IPS-15b (cell line): ENCODE measurements at regions not wholly inside any gene's neighbourhood (a gene's known extent, or its start where the extent isn't known, plus 50 kb on each side); places are given as distances from the start of the nearest gene placed in this dataset.
"Not testable (repeated sequence)": the region's sequence is repeated elsewhere in the genome, so short reads cannot be mapped to it uniquely, and the experiment has no call there.

Source experiments
- H3K27me3 ChIP-seq: one replicate; pipeline ENCODE4 v1.6.1; 2013; ENCODE audit warnings: low read length; ENCODE audit not compliant: control insufficient read depth, insufficient read depth
- H3K36me3 ChIP-seq: one replicate; pipeline ENCODE4 v1.6.1; 2013; ENCODE audit warnings: low read length; ENCODE audit not compliant: control insufficient read depth, insufficient read depth
- H3K4me1 ChIP-seq: one replicate; pipeline ENCODE4 v1.6.1; 2013; ENCODE audit warnings: mild to moderate bottlenecking, low read length; ENCODE audit not compliant: control insufficient read depth, insufficient read depth
- H3K4me3 ChIP-seq: one replicate; pipeline ENCODE4 v1.5.1; 2013; ENCODE audit warnings: low read depth, low read length
- H3K9ac ChIP-seq: one replicate; pipeline ENCODE4 v1.6.1; 2013; ENCODE audit warnings: low read depth, mild to moderate bottlenecking, low read length
- H3K9me3 ChIP-seq: one replicate; pipeline ENCODE4 v1.6.1; 2013; ENCODE audit warnings: mild to moderate bottlenecking, low read length; ENCODE audit not compliant: control insufficient read depth, insufficient read depth

GRCh38 chr18:1541478-1541877 is 636.8 kb downstream of the ADCYAP1 start:
- H3K4me1 ChIP-seq: no peaks in the 10 kb centered on the region
- no peak overlapping the region for H3K9ac ChIP-seq
- no peaks in the 10 kb centered on the region for H3K27me3 ChIP-seq
- no peaks in the 10 kb centered on the region for H3K36me3 ChIP-seq
- H3K4me3 ChIP-seq: no peak overlapping the region
- H3K9me3 ChIP-seq: no peaks in the 10 kb centered on the region

DNA sequence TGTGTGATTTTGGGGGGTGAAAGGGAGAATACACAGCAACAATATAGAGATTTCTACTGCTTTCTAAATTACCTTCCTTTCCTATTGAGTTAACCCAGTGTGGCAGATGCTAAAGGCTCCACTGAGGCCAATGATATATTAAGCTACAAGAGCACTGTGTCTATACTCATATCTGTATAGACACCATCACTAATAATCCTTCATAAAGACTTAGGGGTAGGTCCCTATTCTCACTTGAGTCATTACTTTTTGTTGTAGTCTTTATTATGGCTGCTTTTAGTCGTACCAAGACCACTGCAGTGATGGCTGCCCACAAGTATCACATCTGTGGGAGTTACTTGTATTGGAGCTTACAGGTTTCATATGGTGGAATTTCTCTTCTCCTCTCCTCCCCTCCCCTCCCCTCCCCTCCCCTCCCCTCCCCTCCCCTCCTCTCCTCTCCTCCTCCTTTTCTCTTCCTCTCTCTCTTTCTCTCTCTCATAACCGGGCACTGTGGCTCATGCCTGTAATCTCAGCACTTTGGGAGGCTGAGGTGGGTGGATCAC is 637.6 kb downstream of the ADCYAP1 start:
- no peaks in the 10 kb centered on the region for H3K27me3 ChIP-seq
- no peaks in the 10 kb centered on the region for H3K9me3 ChIP-seq
- H3K4me3 ChIP-seq: no peak overlapping the region
- no peak overlapping the region for H3K9ac ChIP-seq
- no peaks in the 10 kb centered on the region for H3K4me1 ChIP-seq
- H3K36me3 ChIP-seq: no peaks in the 10 kb centered on the region

DNA sequence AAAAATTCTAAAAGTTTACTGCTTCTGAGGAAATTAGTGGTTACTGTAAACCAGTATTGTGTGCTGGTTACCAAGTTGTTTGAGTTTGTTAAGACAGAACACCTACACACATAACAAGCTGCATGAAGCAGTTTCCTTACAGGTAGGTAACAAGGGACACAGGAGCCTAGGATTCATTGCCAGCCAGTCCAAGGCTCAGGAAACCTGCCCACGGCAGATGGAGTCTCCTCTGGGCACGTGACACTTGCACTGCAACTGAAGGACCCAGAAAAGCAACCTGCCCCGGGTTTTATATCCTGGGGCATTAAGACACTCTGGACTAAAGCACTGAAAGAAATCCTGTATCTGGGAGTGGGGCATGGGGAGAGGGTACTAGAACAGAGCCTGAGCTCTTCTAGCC is 639.3 kb downstream of the ADCYAP1 start:
- Histone ChIP-seq H3K4me1 (no peaks in the 10 kb centered on the region), H3K9me3 (no peaks in the 10 kb centered on the region), H3K27me3 (no peaks in the 10 kb centered on the region), H3K36me3 (no peaks in the 10 kb centered on the region), H3K9ac (no peak overlapping the region), H3K4me3 (no peak overlapping the region)

DNA sequence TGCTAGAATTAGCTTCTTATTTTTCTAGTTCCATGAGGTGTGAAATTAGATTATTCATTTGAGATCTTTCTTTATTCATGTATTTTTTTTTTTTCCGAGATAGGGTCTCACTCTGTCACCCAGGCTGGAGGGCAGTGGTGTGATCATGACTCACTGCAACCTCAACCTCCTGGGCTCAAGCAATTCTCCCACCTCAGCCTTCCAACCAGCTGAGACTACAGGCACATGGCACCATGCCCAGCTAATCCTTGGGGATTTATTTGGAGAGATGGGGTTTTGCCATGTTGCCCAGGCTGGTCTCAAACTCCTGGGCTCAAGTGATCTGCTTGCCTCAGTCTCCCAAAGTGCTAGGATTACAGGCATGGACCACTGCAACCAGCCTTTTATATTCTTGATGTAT is 653.0 kb downstream of the ADCYAP1 start:
- not testable (repeated sequence) for H3K4me3 ChIP-seq, H3K36me3 ChIP-seq, H3K4me1 ChIP-seq

DNA sequence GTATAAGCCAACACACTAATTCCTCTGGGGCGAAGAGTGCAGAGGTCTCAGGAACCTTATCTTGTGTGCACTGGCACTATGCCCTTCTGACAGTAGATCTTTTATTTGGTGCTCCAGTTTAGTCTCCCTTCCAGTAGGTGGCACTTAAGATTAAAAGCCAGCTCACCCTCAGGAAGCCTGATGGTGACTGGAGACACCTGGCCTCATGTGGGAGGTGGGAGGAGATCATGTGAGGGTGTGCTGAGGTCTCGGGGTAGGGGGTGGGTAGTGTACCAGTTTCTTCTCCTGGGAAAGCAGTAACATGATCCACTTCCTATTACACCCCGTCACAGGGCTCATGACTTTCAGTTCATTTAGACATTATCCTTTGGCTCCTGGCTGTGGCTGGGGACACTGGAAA is 654.9 kb downstream of the ADCYAP1 start:
- Histone ChIP-seq H3K4me1 (no peaks in the 10 kb centered on the region), H3K27me3 (no peaks in the 10 kb centered on the region), H3K36me3 (no peaks in the 10 kb centered on the region), H3K4me3 (no peak overlapping the region), H3K9me3 (no peaks in the 10 kb centered on the region), H3K9ac (no peak overlapping the region)

More for the DNA sequence above, 653.0 kb downstream of the ADCYAP1 start:
- H3K27me3 ChIP-seq, H3K9ac ChIP-seq, H3K9me3 ChIP-seq: not testable (repeated sequence)

DNA sequence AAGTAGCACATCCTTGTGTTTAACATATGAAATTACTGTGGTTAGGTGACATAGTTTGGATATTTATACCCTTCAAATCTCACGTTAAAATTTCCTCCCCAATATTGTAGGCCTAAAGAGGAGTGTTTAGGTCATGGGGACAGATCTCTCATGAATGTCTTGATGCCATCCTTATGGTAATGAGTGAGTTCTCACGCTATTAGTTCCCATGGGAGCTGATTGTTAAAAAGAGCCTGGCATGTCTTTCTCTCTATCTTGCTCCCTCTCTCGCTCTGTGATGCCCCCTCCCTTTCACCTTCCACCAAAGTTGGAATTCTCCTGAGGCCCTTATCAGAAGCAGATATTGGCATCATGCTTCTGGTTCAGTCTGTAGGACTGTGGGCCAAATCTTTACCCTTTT is 660.1 kb downstream of the ADCYAP1 start:
- Histone ChIP-seq H3K27me3 (no peaks in the 10 kb centered on the region), H3K36me3 (no peaks in the 10 kb centered on the region)

GRCh38 chr18:1571206-1571605 is 666.5 kb downstream of the ADCYAP1 start:
- Histone ChIP-seq H3K27me3 (no peaks in the 10 kb centered on the region), H3K9ac (no peak overlapping the region), H3K4me1 (no peaks in the 10 kb centered on the region), H3K9me3 (no peaks in the 10 kb centered on the region), H3K36me3 (no peaks in the 10 kb centered on the region), H3K4me3 (no peak overlapping the region)

More for the DNA sequence above, 660.1 kb downstream of the ADCYAP1 start:
- H3K4me3 ChIP-seq: no peak overlapping the region
- H3K9ac ChIP-seq: no peak overlapping the region
- H3K9me3 ChIP-seq: no peaks in the 10 kb centered on the region
- H3K4me1 ChIP-seq: no peaks in the 10 kb centered on the region

- Histone ChIP-seq H3K27me3 (no peaks in the 10 kb centered on the region), H3K4me3 (no peak overlapping the region), H3K9me3 (no peaks in the 10 kb centered on the region), H3K36me3 (no peaks in the 10 kb centered on the region), H3K9ac (no peak overlapping the region), H3K4me1 (no peaks in the 10 kb centered on the region)
These were observed 669.1 kb downstream of the ADCYAP1 start for GRCh38 chr18:1573732-1574131.

DNA sequence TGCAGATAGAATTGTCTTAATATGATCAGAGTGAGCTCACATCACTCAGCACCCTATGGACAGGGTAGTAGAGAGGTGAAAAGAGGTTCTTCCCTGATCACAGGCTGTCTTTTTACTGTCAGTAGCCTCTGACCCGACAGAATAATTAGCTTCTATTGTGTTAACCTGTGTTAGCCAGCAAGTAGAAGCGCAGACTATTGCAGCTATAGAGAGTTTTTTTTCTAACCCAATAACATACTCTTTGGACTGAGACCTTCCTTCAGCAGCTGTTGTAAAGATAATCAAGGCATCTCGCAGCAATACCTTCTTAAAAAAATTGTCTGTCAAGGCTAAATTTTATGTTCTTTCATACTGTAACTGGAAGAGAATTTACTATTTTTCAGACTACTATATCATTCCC is 670.4 kb downstream of the ADCYAP1 start:
- H3K4me3 ChIP-seq: no peak overlapping the region
- H3K9me3 ChIP-seq: no peaks in the 10 kb centered on the region
- H3K9ac ChIP-seq: no peak overlapping the region
- no peaks in the 10 kb centered on the region for H3K27me3 ChIP-seq
- H3K36me3 ChIP-seq: no peaks in the 10 kb centered on the region
- no peaks in the 10 kb centered on the region for H3K4me1 ChIP-seq

DNA sequence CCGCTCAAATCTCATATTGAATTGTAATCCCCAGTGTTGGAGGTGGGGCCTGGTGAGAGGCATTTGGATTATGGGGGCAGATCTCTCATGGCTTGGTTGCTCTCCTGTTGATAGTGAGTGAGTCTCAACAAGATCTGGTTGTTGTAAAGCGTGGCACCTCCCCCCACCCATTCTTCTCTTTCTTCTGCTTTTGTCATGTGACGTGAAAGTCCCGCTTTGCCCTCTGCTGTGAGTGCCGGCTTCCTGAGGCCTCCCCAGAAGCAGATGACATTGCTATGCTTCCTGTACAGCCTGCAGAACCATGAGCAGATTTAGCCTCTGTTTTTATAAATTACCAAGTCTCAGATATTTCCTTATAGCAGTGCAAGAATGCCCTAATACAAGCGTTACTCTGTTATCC is 673.8 kb downstream of the ADCYAP1 start:
- no peak overlapping the region for H3K9ac ChIP-seq
- no peaks in the 10 kb centered on the region for H3K36me3 ChIP-seq
- H3K4me1 ChIP-seq: no peaks in the 10 kb centered on the region
- H3K27me3 ChIP-seq: peaks cover 2% of the 10 kb centered on the region
- no peak overlapping the region for H3K4me3 ChIP-seq
- H3K9me3 ChIP-seq: no peaks in the 10 kb centered on the region

DNA sequence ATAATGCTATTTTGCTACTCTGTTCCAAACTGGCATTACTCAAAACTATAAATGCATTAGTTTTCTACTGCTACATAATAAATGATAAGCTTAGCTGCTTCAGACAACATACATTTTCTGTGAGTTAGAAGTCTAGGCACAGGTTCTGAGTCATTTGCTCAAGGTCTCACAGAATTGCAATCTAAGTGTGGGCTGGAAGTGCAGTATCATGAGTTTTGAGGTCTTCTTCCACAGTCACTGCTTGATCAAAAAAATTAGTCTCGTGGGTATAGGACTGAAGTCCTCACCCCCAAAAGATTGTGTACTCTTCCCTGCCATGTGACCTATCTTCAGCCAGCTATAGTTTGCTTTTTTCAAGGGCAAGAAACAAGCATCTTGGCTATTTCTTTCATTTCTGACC is 676.9 kb downstream of the ADCYAP1 start:
- Histone ChIP-seq H3K36me3 (no peaks in the 10 kb centered on the region), H3K4me3 (no peak overlapping the region), H3K27me3 (peaks cover 2% of the 10 kb centered on the region), H3K9me3 (no peaks in the 10 kb centered on the region), H3K4me1 (no peaks in the 10 kb centered on the region), H3K9ac (no peak overlapping the region)

GRCh38 chr18:1585881-1586488 is 681.3 kb downstream of the ADCYAP1 start:
- H3K9me3 ChIP-seq: no peaks in the 10 kb centered on the region

More at GRCh38 chr18:1585881-1586488, 681.3 kb downstream of the ADCYAP1 start:
- H3K27me3 ChIP-seq: peaks cover 2% of the 10 kb centered on the region
- H3K36me3 ChIP-seq: no peaks in the 10 kb centered on the region
- no peak overlapping the region for H3K4me3 ChIP-seq
- H3K9ac ChIP-seq: no peak overlapping the region
- H3K4me1 ChIP-seq: no peaks in the 10 kb centered on the region
